ENCODE measurements at regions not wholly inside any gene's neighbourhood (a gene's known extent, or its start where the extent isn't known, plus 50 kb on each side); places are given as distances from the start of the nearest gene placed in this dataset.

DNA sequence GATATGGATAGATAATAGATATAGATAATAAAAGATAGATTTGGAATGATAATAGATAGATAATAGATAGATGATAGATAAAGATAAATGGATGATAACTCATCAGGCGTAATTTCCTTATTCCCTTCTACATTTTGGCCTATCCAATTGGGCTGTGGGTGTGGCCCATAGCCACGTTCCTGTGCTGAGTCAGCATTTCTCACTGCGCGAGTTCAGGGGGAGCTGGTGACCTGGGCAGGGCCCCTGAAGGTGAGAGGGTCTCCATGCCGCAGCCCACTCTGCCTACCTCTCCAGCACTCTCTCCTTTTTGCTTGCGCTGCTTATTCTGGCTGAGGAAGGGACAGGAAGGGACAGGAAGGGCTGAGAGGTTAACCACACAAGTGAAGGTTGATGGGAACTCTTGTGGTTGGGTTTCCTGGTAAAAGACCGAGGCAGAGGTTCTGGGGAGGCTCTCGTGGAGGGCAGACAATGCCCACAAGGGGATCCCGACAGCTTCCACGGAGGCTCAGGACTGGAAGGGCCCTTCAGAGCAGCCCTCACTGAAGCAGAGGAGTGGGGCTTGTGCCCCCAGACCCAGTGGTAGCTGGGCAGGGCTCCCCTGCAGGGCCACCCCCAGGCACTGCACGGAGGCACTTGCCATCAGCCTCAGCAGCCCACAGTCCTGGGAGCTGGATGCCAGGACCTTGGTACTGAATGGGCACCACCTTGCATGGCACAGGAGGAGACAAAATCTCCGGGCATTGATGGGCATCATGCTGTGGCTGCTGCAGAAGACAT is 247.3 kb upstream of the PITRM1 start:
- 78 to 85% (median 81%) methylated on average over 11 to 12 of the region's 12 CpGs for WGBS, 4 donors
- DNase-seq (no peak), ATAC-seq (no peak)
- Histone ChIP-seq H3K4me3 (no peak overlapping the region), H3K9me3 (no peaks in the 10 kb centered on the region), H3K27ac (no peak overlapping the region), H3K4me1 (peaks cover 0 to 38% (median 8%) of the 10 kb centered on the region in 12 donors), H3K36me3 (no peaks in the 10 kb centered on the region), H3K27me3 (no peaks in the 10 kb centered on the region)
- intact Hi-C loops (cut with DNase I) = no loop called here
- no peak for TF ChIP-seq CTCF (IDR thresholded peaks at IDR 0.05)

DNA sequence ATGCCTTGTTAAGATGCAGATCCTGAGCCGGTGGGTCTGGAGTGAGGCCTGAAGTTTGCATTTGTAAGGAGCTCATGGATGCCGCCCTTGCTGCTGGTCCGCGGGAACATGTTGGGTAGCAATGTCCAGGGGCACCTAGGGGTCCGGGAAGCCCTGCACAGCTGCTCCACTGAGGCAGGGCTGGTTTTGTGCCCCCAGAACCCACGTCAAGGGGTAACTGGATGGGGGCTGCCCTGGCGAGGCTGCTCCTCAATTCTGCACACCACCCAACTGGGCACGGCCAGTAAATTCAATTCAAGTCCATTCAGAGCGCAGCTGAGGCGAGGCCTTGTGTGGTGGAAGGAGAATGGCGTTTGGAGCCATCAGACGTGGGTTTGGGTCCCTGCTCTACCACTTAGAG is 246.3 kb upstream of the PITRM1 start:
- ATAC-seq = no peak
- WGBS, 4 donors = 78 to 88% (median 86%) methylated on average over 10 to 12 of the region's 12 CpGs
- Histone ChIP-seq H3K36me3 (no peaks in the 10 kb centered on the region), H3K9me3 (no peaks in the 10 kb centered on the region), H3K27ac (no peak overlapping the region), H3K27me3 (no peaks in the 10 kb centered on the region), H3K4me1 (peaks cover 0 to 29% (median 1%) of the 10 kb centered on the region in 12 donors), H3K4me3 (no peak overlapping the region)
- intact Hi-C loops (cut with DNase I) = no loop called here
- DNase-seq = no peak
- TF ChIP-seq CTCF (IDR thresholded peaks at IDR 0.05) (no peak), POLR2A (IDR thresholded peaks at IDR 0.05) (no peak)

GRCh38 chr10:3418041-3418754 is 245.6 kb upstream of the PITRM1 start:
- peaks cover 0 to 26% (median 0%) of the 10 kb centered on the region in 12 donors for H3K4me1 ChIP-seq
- H3K9me3 ChIP-seq = no peaks in the 10 kb centered on the region
- DNase-seq = no peak
- no peak overlapping the region for H3K4me3 ChIP-seq
- no peak for ATAC-seq
- H3K27ac ChIP-seq = no peak overlapping the region
- WGBS, 4 donors = 78 to 85% (median 84%) methylated on average over 13 of the region's 13 CpGs
- no peaks in the 10 kb centered on the region for H3K36me3 ChIP-seq
- no peak for TF ChIP-seq CTCF (IDR thresholded peaks at IDR 0.05)
- no peak for TF ChIP-seq POLR2A (IDR thresholded peaks at IDR 0.05)
- intact Hi-C loops (cut with DNase I) = no loop called here
- no peaks in the 10 kb centered on the region for H3K27me3 ChIP-seq

- Histone ChIP-seq H3K4me1 (peaks cover 0 to 18% (median 0%) of the 10 kb centered on the region in 12 donors), H3K9me3 (no peaks in the 10 kb centered on the region), H3K36me3 (no peaks in the 10 kb centered on the region), H3K4me3 (no peak overlapping the region), H3K27me3 (no peaks in the 10 kb centered on the region), H3K27ac (no peak overlapping the region)
- intact Hi-C loops (cut with DNase I) = no loop called here
- TF ChIP-seq POLR2A (IDR thresholded peaks at IDR 0.05) = no peak
- no peak for TF ChIP-seq CTCF (IDR thresholded peaks at IDR 0.05)
- DNase-seq (no peak), ATAC-seq (no peak)
- 93 to 96% (median 95%) methylated on average over 9 of the region's 9 CpGs for WGBS, 4 donors
These were observed 244.5 kb upstream of the PITRM1 start for GRCh38 chr10:3417096-3417495.

All from heart left ventricle (tissue), 16 donors.